ENCODE measurements at regions not wholly inside any gene's neighbourhood (a gene's known extent, or its start where the extent isn't known, plus 50 kb on each side); places are given as distances from the start of the nearest gene placed in this dataset.

GRCh38 chrX:137425273-137425902 lies 140.5 kb upstream of the ZIC3 start:
- no peak for ATAC-seq (replicated peaks)
- no peaks in the 10 kb centered on the region for H3K4me1 Mint-ChIP-seq

GRCh38 chrX:137424679-137425078 lies 141.2 kb upstream of the ZIC3 start:
- H3K36me3 Mint-ChIP-seq (ENCODE audit: low read depth): no peaks in the 10 kb centered on the region
- no peak overlapping the region for H3K27ac Mint-ChIP-seq
- ATAC-seq (replicated peaks): no peak
- H3K9me3 Mint-ChIP-seq: no peaks in the 10 kb centered on the region
- no peak overlapping the region for H3K4me3 Mint-ChIP-seq
- H3K27me3 Mint-ChIP-seq: peaks cover 35% of the 10 kb centered on the region
- no peaks in the 10 kb centered on the region for H3K4me1 Mint-ChIP-seq

More at GRCh38 chrX:137425273-137425902, 140.5 kb upstream of the ZIC3 start:
- H3K27ac Mint-ChIP-seq: no peak overlapping the region
- H3K9me3 Mint-ChIP-seq: no peaks in the 10 kb centered on the region
- H3K4me3 Mint-ChIP-seq: no peak overlapping the region
- peaks cover 35% of the 10 kb centered on the region for H3K27me3 Mint-ChIP-seq
- H3K36me3 Mint-ChIP-seq (ENCODE audit: low read depth): no peaks in the 10 kb centered on the region

- no peaks in the 10 kb centered on the region for H3K36me3 Mint-ChIP-seq (ENCODE audit: low read depth)
Measured at GRCh38 chrX:137423241-137423640, 142.7 kb upstream of the ZIC3 start.

GRCh38 chrX:137418086-137418485 lies 147.8 kb upstream of the ZIC3 start:
- Mint-ChIP-seq H3K4me3 (no peak overlapping the region), H3K36me3 (ENCODE audit: low read depth) (no peaks in the 10 kb centered on the region), H3K27me3 (peaks cover 31% of the 10 kb centered on the region), H3K27ac (no peak overlapping the region), H3K9me3 (no peaks in the 10 kb centered on the region), H3K4me1 (no peaks in the 10 kb centered on the region)
- no peak for ATAC-seq (replicated peaks)

More at GRCh38 chrX:137423241-137423640, 142.7 kb upstream of the ZIC3 start:
- Mint-ChIP-seq H3K4me1 (no peaks in the 10 kb centered on the region), H3K9me3 (no peaks in the 10 kb centered on the region), H3K27ac (no peak overlapping the region), H3K4me3 (no peak overlapping the region), H3K27me3 (peaks cover 35% of the 10 kb centered on the region)
- no peak for ATAC-seq (replicated peaks)

GRCh38 chrX:137413190-137413589 lies 152.7 kb upstream of the ZIC3 start:
- Mint-ChIP-seq H3K36me3 (ENCODE audit: low read depth) (no peaks in the 10 kb centered on the region), H3K9me3 (no peaks in the 10 kb centered on the region), H3K4me1 (no peaks in the 10 kb centered on the region), H3K4me3 (no peak overlapping the region), H3K27ac (no peak overlapping the region), H3K27me3 (peaks cover 16% of the 10 kb centered on the region)
- no peak for ATAC-seq (replicated peaks)

GRCh38 chrX:137405449-137406140 lies 160.3 kb upstream of the ZIC3 start:
- no peaks in the 10 kb centered on the region for H3K4me1 Mint-ChIP-seq
- H3K27me3 Mint-ChIP-seq: peaks cover 4% of the 10 kb centered on the region
- no peak overlapping the region for H3K27ac Mint-ChIP-seq
- ATAC-seq (replicated peaks): no peak
- H3K4me3 Mint-ChIP-seq: no peak overlapping the region
- no peaks in the 10 kb centered on the region for H3K36me3 Mint-ChIP-seq (ENCODE audit: low read depth)
- H3K9me3 Mint-ChIP-seq: no peaks in the 10 kb centered on the region

- ATAC-seq (replicated peaks): no peak
- H3K36me3 Mint-ChIP-seq (ENCODE audit: low read depth): no peaks in the 10 kb centered on the region
- no peaks in the 10 kb centered on the region for H3K9me3 Mint-ChIP-seq
- H3K4me1 Mint-ChIP-seq: no peaks in the 10 kb centered on the region
- no peak overlapping the region for H3K4me3 Mint-ChIP-seq
- H3K27ac Mint-ChIP-seq: no peak overlapping the region
- peaks cover 4% of the 10 kb centered on the region for H3K27me3 Mint-ChIP-seq
Measured at GRCh38 chrX:137401092-137401491, 164.8 kb upstream of the ZIC3 start.

- H3K4me3 Mint-ChIP-seq: no peak overlapping the region
- H3K27ac Mint-ChIP-seq: no peak overlapping the region
- H3K36me3 Mint-ChIP-seq (ENCODE audit: low read depth): no peaks in the 10 kb centered on the region
- H3K27me3 Mint-ChIP-seq: peaks cover 6% of the 10 kb centered on the region
- H3K9me3 Mint-ChIP-seq: no peaks in the 10 kb centered on the region
- no peaks in the 10 kb centered on the region for H3K4me1 Mint-ChIP-seq
- no peak for ATAC-seq (replicated peaks)
Measured at GRCh38 chrX:137387646-137388045, 178.3 kb upstream of the ZIC3 start.

- Mint-ChIP-seq H3K9me3 (no peaks in the 10 kb centered on the region), H3K27me3 (no peaks in the 10 kb centered on the region), H3K4me3 (no peak overlapping the region), H3K36me3 (ENCODE audit: low read depth) (no peaks in the 10 kb centered on the region), H3K27ac (no peak overlapping the region), H3K4me1 (no peaks in the 10 kb centered on the region)
- ATAC-seq (replicated peaks): no peak
Measured at GRCh38 chrX:137366018-137366633, 199.8 kb upstream of the ZIC3 start.

GRCh38 chrX:137363559-137363958 lies 202.4 kb upstream of the ZIC3 start:
- Mint-ChIP-seq H3K4me3 (no peak overlapping the region), H3K9me3 (no peaks in the 10 kb centered on the region), H3K4me1 (no peaks in the 10 kb centered on the region), H3K27ac (no peak overlapping the region), H3K36me3 (ENCODE audit: low read depth) (no peaks in the 10 kb centered on the region), H3K27me3 (no peaks in the 10 kb centered on the region)
- ATAC-seq (replicated peaks): no peak

- Mint-ChIP-seq H3K27ac (no peak overlapping the region), H3K36me3 (ENCODE audit: low read depth) (no peaks in the 10 kb centered on the region), H3K27me3 (no peaks in the 10 kb centered on the region), H3K4me1 (no peaks in the 10 kb centered on the region), H3K9me3 (no peaks in the 10 kb centered on the region), H3K4me3 (no peak overlapping the region)
- ATAC-seq (replicated peaks): no peak
Measured at GRCh38 chrX:137362583-137362982, 203.3 kb upstream of the ZIC3 start.

GRCh38 chrX:137354851-137355250 lies 211.1 kb upstream of the ZIC3 start:
- Mint-ChIP-seq H3K27ac (no peak overlapping the region), H3K9me3 (no peaks in the 10 kb centered on the region), H3K27me3 (no peaks in the 10 kb centered on the region), H3K4me3 (no peak overlapping the region), H3K36me3 (ENCODE audit: low read depth) (no peaks in the 10 kb centered on the region), H3K4me1 (no peaks in the 10 kb centered on the region)
- ATAC-seq (replicated peaks): no peak

- no peak for ATAC-seq (replicated peaks)
- Mint-ChIP-seq H3K27me3 (no peaks in the 10 kb centered on the region), H3K27ac (no peak overlapping the region), H3K4me3 (no peak overlapping the region), H3K36me3 (ENCODE audit: low read depth) (no peaks in the 10 kb centered on the region), H3K4me1 (no peaks in the 10 kb centered on the region), H3K9me3 (no peaks in the 10 kb centered on the region)
Measured at GRCh38 chrX:137353404-137353803, 212.5 kb upstream of the ZIC3 start.

GRCh38 chrX:137352101-137352660 lies 213.7 kb upstream of the ZIC3 start:
- Mint-ChIP-seq H3K4me1 (no peaks in the 10 kb centered on the region), H3K27me3 (peaks cover under 1% of the 10 kb centered on the region), H3K9me3 (no peaks in the 10 kb centered on the region), H3K27ac (no peak overlapping the region), H3K36me3 (ENCODE audit: low read depth) (no peaks in the 10 kb centered on the region), H3K4me3 (no peak overlapping the region)
- ATAC-seq (replicated peaks): no peak

GRCh38 chrX:137342969-137343368 lies 223.0 kb upstream of the ZIC3 start:
- H3K9me3 Mint-ChIP-seq: no peaks in the 10 kb centered on the region

More at GRCh38 chrX:137342969-137343368, 223.0 kb upstream of the ZIC3 start:
- ATAC-seq (replicated peaks): no peak
- no peaks in the 10 kb centered on the region for H3K36me3 Mint-ChIP-seq (ENCODE audit: low read depth)
- H3K4me3 Mint-ChIP-seq: no peak overlapping the region
- no peak overlapping the region for H3K27ac Mint-ChIP-seq
- no peaks in the 10 kb centered on the region for H3K4me1 Mint-ChIP-seq
- peaks cover 11% of the 10 kb centered on the region for H3K27me3 Mint-ChIP-seq

Data from activated T-helper 17 cell treated with anti-CD3 and anti-CD28 coated beads, Interleukin-2, amount 50 U/mL, for 72 hours (primary cell).